DND-41 (cell line): ENCODE measurements at regions not wholly inside any gene's neighbourhood (a gene's known extent, or its start where the extent isn't known, plus 50 kb on each side); places are given as distances from the start of the nearest gene placed in this dataset.

Experiments used
- ATAC-seq: fragments of 200-7000 bp; cut with Tn5 transposase; 3 replicates; pipeline ENCODE4 v1.9.1; 2021; ENCODE audit warnings: low read depth; ENCODE audit not compliant: insufficient read depth
- DNase-seq: peaks from one replicate; pipeline ENCODE4 v3.0.0-alpha.2; 2020
- H2AFZ ChIP-seq: 2 replicates; pipeline ENCODE4 v1.6.0; 2012; ENCODE audit warnings: low read depth, low read length
- H3K27ac ChIP-seq: 2 replicates; pipeline ENCODE4 v1.5.1; 2012; ENCODE audit warnings: low read length, inconsistent platforms
- H3K27me3 ChIP-seq: fragments of 200-600 bp; sonication (generic); 2 replicates; pipeline ENCODE4 v1.6.0; 2012; ENCODE audit warnings: low read length, mild to moderate bottlenecking, inconsistent platforms; ENCODE audit not compliant: insufficient read depth, poor library complexity
- H3K36me3 ChIP-seq: 2 replicates; pipeline ENCODE4 v1.5.1; 2012; ENCODE audit warnings: low read length, inconsistent platforms; ENCODE audit not compliant: insufficient read depth
- H3K4me1 ChIP-seq: 2 replicates; pipeline ENCODE4 v1.5.1; 2012; ENCODE audit warnings: mild to moderate bottlenecking, low read length; ENCODE audit not compliant: insufficient read depth
- H3K4me2 ChIP-seq: 2 replicates; pipeline ENCODE4 v1.6.0; 2012; ENCODE audit warnings: mild to moderate bottlenecking, moderate library complexity, low read length, inconsistent platforms; ENCODE audit not compliant: insufficient read depth
- H3K4me3 ChIP-seq, 2 experiments: fragments of 200-600 bp in 1 of 2; shearing (Covaris generic) in 1 of 2; 2 replicates each; pipeline ENCODE4 v1.5.1; 2012 to 2016; ENCODE audit warnings: inconsistent platforms in 2 of 2, low read length in 2 of 2, mild to moderate bottlenecking in 2 of 2, low read depth in 1 of 2, moderate library complexity in 1 of 2
- H3K79me2 ChIP-seq: 2 replicates; pipeline ENCODE4 v1.6.0; 2012; ENCODE audit warnings: low read length, inconsistent platforms; ENCODE audit not compliant: insufficient read depth
- H3K9ac ChIP-seq: 2 replicates; pipeline ENCODE4 v1.6.0; 2012; ENCODE audit warnings: low read depth, mild to moderate bottlenecking, inconsistent platforms, low read length, moderate library complexity
- H3K9me3 ChIP-seq: 2 replicates; pipeline ENCODE4 v1.5.1; 2012; ENCODE audit warnings: low read length, moderate library complexity, mild to moderate bottlenecking, inconsistent platforms; ENCODE audit not compliant: insufficient read depth, severe bottlenecking
- H4K20me1 ChIP-seq: 2 replicates; pipeline ENCODE4 v1.6.0; 2012; ENCODE audit warnings: low read length; ENCODE audit not compliant: insufficient read depth
- EZH2 ChIP-seq: IDR thresholded peaks from 3 replicates; pipeline ENCODE4 v1.6.1; 2012; ENCODE audit warnings: borderline replicate concordance, low read depth, mild to moderate bottlenecking, moderate library complexity, low read length, inconsistent platforms; ENCODE audit not compliant: severe bottlenecking
- TF ChIP-seq, protein P1 (sequence below): IDR thresholded peaks from 2 replicates; pipeline ENCODE4 v1.5.1; 2012; ENCODE audit warnings: borderline replicate concordance, low read length, moderate library complexity, mild to moderate bottlenecking; ENCODE audit not compliant: poor library complexity, severe bottlenecking; ENCODE audit errors: extremely low read depth

DNA sequence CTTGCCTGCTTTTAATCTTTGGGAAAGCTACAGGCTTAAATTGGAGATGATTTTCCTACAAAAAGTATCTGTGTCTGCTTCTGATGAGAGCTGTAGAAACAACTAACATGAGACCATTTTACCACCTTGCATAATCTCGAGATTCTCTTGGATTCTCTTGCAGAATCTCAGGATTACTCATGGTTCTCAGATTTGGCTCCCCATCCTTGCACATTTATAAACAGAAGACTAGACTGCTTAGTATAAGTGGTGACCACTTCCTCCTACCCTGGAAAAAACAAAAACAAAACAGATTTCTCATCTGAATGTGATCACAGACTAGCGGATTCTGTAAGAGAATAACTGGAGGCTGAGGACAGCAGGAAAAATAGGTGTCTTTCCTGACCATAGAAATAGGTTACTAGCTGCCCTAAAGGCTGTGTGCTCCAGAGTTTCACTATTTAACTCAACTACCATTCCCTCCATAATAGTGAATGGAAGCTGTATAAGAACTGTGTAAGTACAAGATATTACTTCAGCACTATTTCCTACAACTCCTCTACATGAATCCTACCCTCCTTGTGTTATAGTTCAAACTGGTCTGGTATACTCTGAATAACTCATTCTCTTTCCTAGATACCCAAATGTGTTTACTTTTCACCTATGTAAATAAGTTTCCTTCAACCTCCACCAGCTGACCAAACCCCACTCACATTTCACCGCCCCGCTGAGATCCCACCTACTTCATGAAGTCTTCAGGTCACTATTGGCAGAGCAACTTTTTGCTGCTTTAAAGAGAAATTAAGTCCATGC lies 122.2 kb upstream of the C2CD4B start:
- no peaks in the 10 kb centered on the region for H3K4me1 ChIP-seq
- H3K9ac ChIP-seq: no peak overlapping the region
- H3K79me2 ChIP-seq: no peaks in the 10 kb centered on the region
- H2AFZ ChIP-seq: no peak overlapping the region
- H3K9me3 ChIP-seq: no peaks in the 10 kb centered on the region
- H3K36me3 ChIP-seq: no peaks in the 10 kb centered on the region
- no peaks in the 10 kb centered on the region for H4K20me1 ChIP-seq
- ATAC-seq: no peak
- H3K27me3 ChIP-seq: no peaks in the 10 kb centered on the region
- no peak for DNase-seq
- no peak overlapping the region for H3K4me3 ChIP-seq
- no peak overlapping the region for H3K4me2 ChIP-seq
- H3K27ac ChIP-seq: no peak overlapping the region
- no peak for TF ChIP-seq EZH2
- TF ChIP-seq, protein P1, sequence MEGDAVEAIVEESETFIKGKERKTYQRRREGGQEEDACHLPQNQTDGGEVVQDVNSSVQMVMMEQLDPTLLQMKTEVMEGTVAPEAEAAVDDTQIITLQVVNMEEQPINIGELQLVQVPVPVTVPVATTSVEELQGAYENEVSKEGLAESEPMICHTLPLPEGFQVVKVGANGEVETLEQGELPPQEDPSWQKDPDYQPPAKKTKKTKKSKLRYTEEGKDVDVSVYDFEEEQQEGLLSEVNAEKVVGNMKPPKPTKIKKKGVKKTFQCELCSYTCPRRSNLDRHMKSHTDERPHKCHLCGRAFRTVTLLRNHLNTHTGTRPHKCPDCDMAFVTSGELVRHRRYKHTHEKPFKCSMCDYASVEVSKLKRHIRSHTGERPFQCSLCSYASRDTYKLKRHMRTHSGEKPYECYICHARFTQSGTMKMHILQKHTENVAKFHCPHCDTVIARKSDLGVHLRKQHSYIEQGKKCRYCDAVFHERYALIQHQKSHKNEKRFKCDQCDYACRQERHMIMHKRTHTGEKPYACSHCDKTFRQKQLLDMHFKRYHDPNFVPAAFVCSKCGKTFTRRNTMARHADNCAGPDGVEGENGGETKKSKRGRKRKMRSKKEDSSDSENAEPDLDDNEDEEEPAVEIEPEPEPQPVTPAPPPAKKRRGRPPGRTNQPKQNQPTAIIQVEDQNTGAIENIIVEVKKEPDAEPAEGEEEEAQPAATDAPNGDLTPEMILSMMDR: no peak

DNA sequence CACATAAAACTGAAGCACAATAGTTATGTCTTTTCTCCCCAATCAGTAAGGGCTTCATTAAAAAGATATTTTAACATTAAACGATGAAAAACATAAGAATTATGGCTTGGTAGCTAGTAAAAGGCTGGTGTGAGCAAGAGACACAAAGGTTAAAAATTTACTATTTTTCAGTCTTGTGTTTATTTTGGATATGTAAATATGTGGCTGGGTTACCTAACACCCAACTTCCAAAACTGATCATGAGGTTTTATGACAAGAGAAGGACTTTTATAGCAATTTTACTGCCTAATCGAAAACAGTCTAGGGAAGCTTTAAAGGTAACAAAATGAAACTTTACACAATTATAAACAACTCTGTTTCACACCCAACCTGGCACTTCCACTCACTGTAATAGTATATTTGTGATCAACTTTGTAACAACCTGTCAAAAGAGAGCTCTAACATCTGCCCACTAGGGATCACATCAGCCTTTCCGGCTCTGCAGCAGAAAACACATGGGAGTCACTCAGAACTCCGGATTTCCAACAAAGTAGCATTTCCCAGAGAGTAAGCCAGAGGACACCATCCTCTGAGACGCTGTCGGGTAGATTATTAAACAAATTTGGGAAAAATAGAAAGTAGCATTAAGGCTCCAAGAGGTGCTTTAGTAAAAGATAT lies 123.4 kb upstream of the C2CD4B start:
- no peaks in the 10 kb centered on the region for H3K79me2 ChIP-seq
- no peak for DNase-seq
- no peaks in the 10 kb centered on the region for H3K4me1 ChIP-seq
- H2AFZ ChIP-seq: no peak overlapping the region
- H3K9me3 ChIP-seq: no peaks in the 10 kb centered on the region
- H4K20me1 ChIP-seq: no peaks in the 10 kb centered on the region
- TF ChIP-seq, protein P1: no peak
- no peak for TF ChIP-seq EZH2
- H3K4me2 ChIP-seq: no peak overlapping the region
- no peak overlapping the region for H3K27ac ChIP-seq
- no peak for ATAC-seq
- no peak overlapping the region for H3K4me3 ChIP-seq
- no peak overlapping the region for H3K9ac ChIP-seq
- H3K27me3 ChIP-seq: no peaks in the 10 kb centered on the region
- H3K36me3 ChIP-seq: no peaks in the 10 kb centered on the region

DNA sequence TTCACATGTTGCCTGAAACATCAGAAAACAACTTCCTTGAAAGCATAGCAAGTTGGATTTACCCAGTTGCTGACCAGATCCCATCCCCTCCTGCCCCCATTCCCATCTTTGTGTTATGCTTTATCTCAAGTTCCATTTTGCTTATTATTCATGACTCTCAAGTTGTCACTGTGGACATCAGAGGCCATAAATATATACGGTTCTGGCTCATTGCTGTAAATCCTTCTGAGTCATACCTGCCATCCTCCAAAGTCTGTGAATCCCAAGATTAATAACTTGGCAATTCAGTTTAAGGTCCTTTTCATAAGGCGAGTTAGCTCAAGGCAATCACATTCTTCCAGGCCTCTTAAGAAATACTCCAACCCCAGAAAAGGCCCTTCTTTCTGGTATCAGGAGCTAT lies 126.2 kb upstream of the C2CD4B start:
- H2AFZ ChIP-seq: no peak overlapping the region
- H3K4me2 ChIP-seq: no peak overlapping the region
- H3K4me1 ChIP-seq: no peaks in the 10 kb centered on the region
- ATAC-seq (no peak), DNase-seq (no peak)
- H3K27me3 ChIP-seq: no peaks in the 10 kb centered on the region
- H3K79me2 ChIP-seq: no peaks in the 10 kb centered on the region
- H3K9me3 ChIP-seq: no peaks in the 10 kb centered on the region
- no peak overlapping the region for H3K27ac ChIP-seq
- no peaks in the 10 kb centered on the region for H4K20me1 ChIP-seq
- TF ChIP-seq, protein P1: no peak
- TF ChIP-seq EZH2: no peak
- H3K9ac ChIP-seq: no peak overlapping the region
- no peak overlapping the region for H3K4me3 ChIP-seq
- H3K36me3 ChIP-seq: no peaks in the 10 kb centered on the region
